ENCODE measurements at regions not wholly inside any gene's neighbourhood (a gene's known extent, or its start where the extent isn't known, plus 50 kb on each side); places are given as distances from the start of the nearest gene placed in this dataset.

- no peaks in the 10 kb centered on the region for H3K36me3 ChIP-seq (ENCODE audit: control insufficient read depth in 1 of 2, insufficient read depth in 2 of 2, low read length in 2 of 2)
- H3K27ac ChIP-seq (ENCODE audit: low read depth, low read length) = no peak overlapping the region
- no peaks in the 10 kb centered on the region for H3K9me3 ChIP-seq (ENCODE audit: control insufficient read depth in 1 of 2, low read length in 2 of 2)
- H3K4me3 ChIP-seq (ENCODE audit: low read depth in 1 of 2, low read length in 2 of 2) = no peak overlapping the region
- H3K9ac ChIP-seq (ENCODE audit: low read depth in 1 of 2, low read length in 2 of 2) = no peak overlapping the region
- no peaks in the 10 kb centered on the region for H3K4me1 ChIP-seq (ENCODE audit: control insufficient read depth in 1 of 2, insufficient read depth in 2 of 2, low read length in 2 of 2)
- H3K27me3 ChIP-seq (ENCODE audit: control insufficient read depth in 1 of 2, insufficient read depth in 2 of 2, low read length in 2 of 2) = no peaks in the 10 kb centered on the region
Observed at GRCh38 chr12:114784526-114784925, 100.6 kb upstream of the TBX3 start.

DNA sequence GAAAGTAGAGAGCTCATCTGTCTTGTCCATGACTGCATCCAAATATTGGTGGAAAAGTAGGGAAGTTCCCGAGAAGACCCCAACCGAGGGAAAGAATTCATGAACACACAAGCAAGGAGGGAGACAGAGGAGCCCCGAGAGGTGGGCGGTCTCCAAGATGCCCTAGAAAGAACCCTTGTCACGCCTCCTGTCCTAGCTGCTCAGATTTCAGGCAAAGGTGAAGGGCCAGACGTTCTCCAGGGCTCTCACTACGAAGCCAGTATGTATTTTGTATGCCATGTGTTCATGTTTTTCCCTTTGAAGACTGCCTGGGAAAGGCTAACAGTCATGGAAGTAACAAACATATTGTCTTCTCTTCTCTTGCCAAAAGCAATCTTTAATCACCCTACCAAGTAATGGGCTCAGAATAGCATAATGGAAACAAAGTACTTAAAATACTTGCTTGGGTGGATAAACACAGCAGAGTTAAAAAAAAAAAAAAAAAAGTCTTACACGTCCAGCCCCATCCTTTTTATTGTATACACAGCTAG lies 99.2 kb upstream of the TBX3 start:
- Histone ChIP-seq H3K27ac (ENCODE audit: low read depth, low read length) (no peak overlapping the region), H3K4me1 (ENCODE audit: control insufficient read depth in 1 of 2, insufficient read depth in 2 of 2, low read length in 2 of 2) (no peaks in the 10 kb centered on the region), H3K36me3 (ENCODE audit: control insufficient read depth in 1 of 2, insufficient read depth in 2 of 2, low read length in 2 of 2) (no peaks in the 10 kb centered on the region), H3K4me3 (ENCODE audit: low read depth in 1 of 2, low read length in 2 of 2) (no peak overlapping the region), H3K9ac (ENCODE audit: low read depth in 1 of 2, low read length in 2 of 2) (no peak overlapping the region), H3K27me3 (ENCODE audit: control insufficient read depth in 1 of 2, insufficient read depth in 2 of 2, low read length in 2 of 2) (no peaks in the 10 kb centered on the region), H3K9me3 (ENCODE audit: control insufficient read depth in 1 of 2, low read length in 2 of 2) (no peaks in the 10 kb centered on the region)

GRCh38 chr12:114780746-114781399 lies 96.9 kb upstream of the TBX3 start:
- no peak overlapping the region for H3K4me3 ChIP-seq (ENCODE audit: low read depth in 1 of 2, low read length in 2 of 2)
- H3K27ac ChIP-seq (ENCODE audit: low read depth, low read length) = no peak overlapping the region
- H3K27me3 ChIP-seq (ENCODE audit: control insufficient read depth in 1 of 2, insufficient read depth in 2 of 2, low read length in 2 of 2) = no peaks in the 10 kb centered on the region
- H3K9me3 ChIP-seq (ENCODE audit: control insufficient read depth in 1 of 2, low read length in 2 of 2) = no peaks in the 10 kb centered on the region
- H3K9ac ChIP-seq (ENCODE audit: low read depth in 1 of 2, low read length in 2 of 2) = no peak overlapping the region
- no peaks in the 10 kb centered on the region for H3K4me1 ChIP-seq (ENCODE audit: control insufficient read depth in 1 of 2, insufficient read depth in 2 of 2, low read length in 2 of 2)
- H3K36me3 ChIP-seq (ENCODE audit: control insufficient read depth in 1 of 2, insufficient read depth in 2 of 2, low read length in 2 of 2) = no peaks in the 10 kb centered on the region

- Histone ChIP-seq H3K27ac (ENCODE audit: low read depth, low read length) (no peak overlapping the region), H3K9ac (ENCODE audit: low read depth in 1 of 2, low read length in 2 of 2) (no peak overlapping the region), H3K4me1 (ENCODE audit: control insufficient read depth in 1 of 2, insufficient read depth in 2 of 2, low read length in 2 of 2) (no peaks in the 10 kb centered on the region), H3K9me3 (ENCODE audit: control insufficient read depth in 1 of 2, low read length in 2 of 2) (no peaks in the 10 kb centered on the region), H3K4me3 (ENCODE audit: low read depth in 1 of 2, low read length in 2 of 2) (no peak overlapping the region), H3K27me3 (ENCODE audit: control insufficient read depth in 1 of 2, insufficient read depth in 2 of 2, low read length in 2 of 2) (no peaks in the 10 kb centered on the region), H3K36me3 (ENCODE audit: control insufficient read depth in 1 of 2, insufficient read depth in 2 of 2, low read length in 2 of 2) (no peaks in the 10 kb centered on the region)
Observed at GRCh38 chr12:114779647-114780046, 95.7 kb upstream of the TBX3 start.

DNA sequence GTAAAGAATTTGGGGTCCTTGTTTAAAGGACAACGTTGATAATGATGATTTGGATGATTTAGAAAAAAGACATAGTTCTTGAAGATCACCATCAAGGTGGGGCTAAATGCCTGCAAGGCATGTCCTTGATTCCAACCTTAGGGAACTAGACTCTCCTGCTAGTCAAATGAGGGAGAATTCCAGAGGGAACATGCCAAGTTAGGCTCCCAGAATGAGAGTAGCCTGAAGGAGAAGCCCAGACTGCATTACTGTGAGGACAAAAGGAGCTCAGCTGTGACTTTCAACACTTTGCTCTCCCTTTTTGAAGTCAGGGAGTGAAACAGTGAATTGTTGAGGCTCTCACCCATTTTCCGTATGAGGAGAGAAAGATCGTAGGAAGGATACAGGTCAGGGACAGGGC lies 95.2 kb upstream of the TBX3 start:
- Histone ChIP-seq H3K27me3 (ENCODE audit: control insufficient read depth in 1 of 2, insufficient read depth in 2 of 2, low read length in 2 of 2) (no peaks in the 10 kb centered on the region), H3K9me3 (ENCODE audit: control insufficient read depth in 1 of 2, low read length in 2 of 2) (no peaks in the 10 kb centered on the region), H3K9ac (ENCODE audit: low read depth in 1 of 2, low read length in 2 of 2) (no peak overlapping the region), H3K4me1 (ENCODE audit: control insufficient read depth in 1 of 2, insufficient read depth in 2 of 2, low read length in 2 of 2) (no peaks in the 10 kb centered on the region), H3K4me3 (ENCODE audit: low read depth in 1 of 2, low read length in 2 of 2) (no peak overlapping the region), H3K27ac (ENCODE audit: low read depth, low read length) (no peak overlapping the region), H3K36me3 (ENCODE audit: control insufficient read depth in 1 of 2, insufficient read depth in 2 of 2, low read length in 2 of 2) (no peaks in the 10 kb centered on the region)

DNA sequence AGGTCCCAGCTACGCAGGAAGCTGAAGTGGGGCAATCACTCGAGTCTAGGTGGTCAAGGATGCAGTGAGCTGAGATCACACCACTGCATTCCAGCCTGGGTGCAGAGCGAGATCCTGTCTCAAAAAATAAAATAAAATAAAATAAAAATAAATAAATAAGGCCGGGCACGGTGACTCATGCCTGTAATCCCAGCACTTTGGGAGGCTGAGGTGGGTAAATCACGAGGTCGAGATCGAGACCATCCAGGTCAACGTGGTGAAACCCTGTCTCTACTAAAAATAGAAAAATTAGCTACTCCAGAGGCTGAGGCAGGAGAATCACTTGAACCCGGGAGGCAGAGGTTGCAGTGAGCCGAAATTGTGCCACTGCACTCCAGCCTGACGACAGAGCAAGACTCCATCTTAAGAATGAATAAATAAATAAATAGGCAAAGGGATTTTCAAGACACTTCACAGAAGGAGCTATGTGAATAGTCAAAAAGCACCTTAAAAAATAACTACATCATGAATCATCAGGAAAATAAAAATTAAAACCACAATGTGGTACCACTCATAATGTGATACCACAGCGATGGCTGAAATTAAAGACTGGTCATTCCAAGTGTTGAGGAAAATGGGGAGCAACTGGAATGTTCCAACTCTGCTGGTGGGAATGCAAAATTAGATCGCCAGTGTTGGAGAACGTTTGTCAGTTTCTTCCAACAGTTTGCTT lies 92.9 kb upstream of the TBX3 start:
- Histone ChIP-seq H3K27ac (ENCODE audit: low read depth, low read length) (no peak overlapping the region), H3K36me3 (ENCODE audit: control insufficient read depth in 1 of 2, insufficient read depth in 2 of 2, low read length in 2 of 2) (no peaks in the 10 kb centered on the region), H3K27me3 (ENCODE audit: control insufficient read depth in 1 of 2, insufficient read depth in 2 of 2, low read length in 2 of 2) (no peaks in the 10 kb centered on the region), H3K9ac (ENCODE audit: low read depth in 1 of 2, low read length in 2 of 2) (no peak overlapping the region), H3K4me1 (ENCODE audit: control insufficient read depth in 1 of 2, insufficient read depth in 2 of 2, low read length in 2 of 2) (no peaks in the 10 kb centered on the region), H3K9me3 (ENCODE audit: control insufficient read depth in 1 of 2, low read length in 2 of 2) (no peaks in the 10 kb centered on the region), H3K4me3 (ENCODE audit: low read depth in 1 of 2, low read length in 2 of 2) (no peak overlapping the region)

DNA sequence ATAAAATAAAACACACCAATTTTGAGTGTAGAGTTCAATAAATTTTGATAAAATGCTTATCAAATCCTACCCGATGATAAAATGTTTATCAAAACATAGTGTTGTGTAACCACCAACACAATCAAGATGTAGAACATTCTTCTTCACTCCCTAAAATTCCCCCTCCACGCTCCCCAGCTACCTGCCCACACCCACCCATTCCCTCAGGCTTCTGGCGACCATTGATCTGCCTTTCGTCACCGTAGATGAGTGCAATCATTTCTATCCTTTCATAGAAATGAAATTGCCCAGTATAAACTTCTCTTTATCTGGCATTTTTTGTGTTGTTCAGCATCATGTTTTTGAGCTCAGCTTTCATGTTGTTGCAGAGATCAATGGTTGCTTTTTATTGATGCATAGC lies 90.7 kb upstream of the TBX3 start:
- no peaks in the 10 kb centered on the region for H3K9me3 ChIP-seq (ENCODE audit: control insufficient read depth in 1 of 2, low read length in 2 of 2)
- H3K4me3 ChIP-seq (ENCODE audit: low read depth in 1 of 2, low read length in 2 of 2) = no peak overlapping the region
- H3K27me3 ChIP-seq (ENCODE audit: control insufficient read depth in 1 of 2, insufficient read depth in 2 of 2, low read length in 2 of 2) = no peaks in the 10 kb centered on the region
- no peak overlapping the region for H3K27ac ChIP-seq (ENCODE audit: low read depth, low read length)
- no peak overlapping the region for H3K9ac ChIP-seq (ENCODE audit: low read depth in 1 of 2, low read length in 2 of 2)
- no peaks in the 10 kb centered on the region for H3K36me3 ChIP-seq (ENCODE audit: control insufficient read depth in 1 of 2, insufficient read depth in 2 of 2, low read length in 2 of 2)
- no peaks in the 10 kb centered on the region for H3K4me1 ChIP-seq (ENCODE audit: control insufficient read depth in 1 of 2, insufficient read depth in 2 of 2, low read length in 2 of 2)

DNA sequence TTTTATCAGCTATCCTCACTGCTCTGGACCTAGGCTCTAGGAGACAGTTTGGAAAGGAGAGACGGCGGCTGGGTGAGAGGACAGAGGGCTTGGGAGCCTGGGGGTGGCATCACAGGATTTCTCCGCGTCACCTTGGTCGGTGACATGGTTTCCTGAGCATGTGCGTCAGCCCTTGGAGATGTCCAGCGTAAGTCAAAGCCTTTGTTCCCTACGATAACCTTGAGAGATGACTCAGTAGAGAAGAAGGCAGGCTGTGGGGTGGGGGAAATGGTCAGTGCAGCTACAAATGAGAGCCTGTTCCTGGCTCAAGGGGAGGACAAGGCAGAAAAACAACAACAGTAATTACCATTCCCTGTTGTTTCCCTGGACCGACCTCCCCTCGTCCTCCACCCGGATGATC lies 90.2 kb upstream of the TBX3 start:
- H3K9me3 ChIP-seq (ENCODE audit: control insufficient read depth in 1 of 2, low read length in 2 of 2) = no peaks in the 10 kb centered on the region
- H3K9ac ChIP-seq (ENCODE audit: low read depth in 1 of 2, low read length in 2 of 2) = no peak overlapping the region
- no peak overlapping the region for H3K27ac ChIP-seq (ENCODE audit: low read depth, low read length)
- H3K4me3 ChIP-seq (ENCODE audit: low read depth in 1 of 2, low read length in 2 of 2) = no peak overlapping the region
- no peaks in the 10 kb centered on the region for H3K36me3 ChIP-seq (ENCODE audit: control insufficient read depth in 1 of 2, insufficient read depth in 2 of 2, low read length in 2 of 2)
- H3K4me1 ChIP-seq (ENCODE audit: control insufficient read depth in 1 of 2, insufficient read depth in 2 of 2, low read length in 2 of 2) = no peaks in the 10 kb centered on the region
- H3K27me3 ChIP-seq (ENCODE audit: control insufficient read depth in 1 of 2, insufficient read depth in 2 of 2, low read length in 2 of 2) = no peaks in the 10 kb centered on the region

- Histone ChIP-seq H3K36me3 (ENCODE audit: control insufficient read depth in 1 of 2, insufficient read depth in 2 of 2, low read length in 2 of 2) (no peaks in the 10 kb centered on the region), H3K9ac (ENCODE audit: low read depth in 1 of 2, low read length in 2 of 2) (no peak overlapping the region), H3K4me3 (ENCODE audit: low read depth in 1 of 2, low read length in 2 of 2) (no peak overlapping the region), H3K27ac (ENCODE audit: low read depth, low read length) (no peak overlapping the region), H3K4me1 (ENCODE audit: control insufficient read depth in 1 of 2, insufficient read depth in 2 of 2, low read length in 2 of 2) (no peaks in the 10 kb centered on the region), H3K9me3 (ENCODE audit: control insufficient read depth in 1 of 2, low read length in 2 of 2) (no peaks in the 10 kb centered on the region), H3K27me3 (ENCODE audit: control insufficient read depth in 1 of 2, insufficient read depth in 2 of 2, low read length in 2 of 2) (no peaks in the 10 kb centered on the region)
Observed at GRCh38 chr12:114770323-114770722, 86.3 kb upstream of the TBX3 start.

GRCh38 chr12:114769634-114770033 lies 85.7 kb upstream of the TBX3 start:
- Histone ChIP-seq H3K9me3 (ENCODE audit: control insufficient read depth in 1 of 2, low read length in 2 of 2) (no peaks in the 10 kb centered on the region), H3K27me3 (ENCODE audit: control insufficient read depth in 1 of 2, insufficient read depth in 2 of 2, low read length in 2 of 2) (no peaks in the 10 kb centered on the region), H3K9ac (ENCODE audit: low read depth in 1 of 2, low read length in 2 of 2) (no peak overlapping the region), H3K27ac (ENCODE audit: low read depth, low read length) (no peak overlapping the region), H3K4me1 (ENCODE audit: control insufficient read depth in 1 of 2, insufficient read depth in 2 of 2, low read length in 2 of 2) (no peaks in the 10 kb centered on the region), H3K4me3 (ENCODE audit: low read depth in 1 of 2, low read length in 2 of 2) (no peak overlapping the region), H3K36me3 (ENCODE audit: control insufficient read depth in 1 of 2, insufficient read depth in 2 of 2, low read length in 2 of 2) (no peaks in the 10 kb centered on the region)
